ENCODE measurements at regions not wholly inside any gene's neighbourhood (a gene's known extent, or its start where the extent isn't known, plus 50 kb on each side); places are given as distances from the start of the nearest gene placed in this dataset.

- Histone ChIP-seq H3K9me3 (ENCODE audit: control insufficient read depth, insufficient read depth, low read length) (no peaks in the 10 kb centered on the region), H3K4me1 (ENCODE audit: control insufficient read depth, insufficient read depth, low read length) (no peaks in the 10 kb centered on the region), H3K36me3 (ENCODE audit: control insufficient read depth, insufficient read depth, low read length) (no peaks in the 10 kb centered on the region), H3K27ac (ENCODE audit: low read depth, low read length) (no peak overlapping the region), H3K27me3 (ENCODE audit: control insufficient read depth, insufficient read depth, low read length) (no peaks in the 10 kb centered on the region), H3K4me3 (ENCODE audit: low read depth, low read length) (no peak overlapping the region)
- no peak for DNase-seq (ENCODE audit: low read depth in 4 of 6, low spot score in 6 of 6)
- 85% methylated on average over 1 of the region's 3 CpGs for WGBS (ENCODE audit: insufficient coverage)
Measured at GRCh38 chr18:72648079-72648478, 103.9 kb upstream of the CBLN2 start.

GRCh38 chr18:72640557-72640956 lies 96.4 kb upstream of the CBLN2 start:
- H3K27me3 ChIP-seq (ENCODE audit: control insufficient read depth, insufficient read depth, low read length), result no peaks in the 10 kb centered on the region
- no peak for DNase-seq (ENCODE audit: low read depth in 4 of 6, low spot score in 6 of 6)
- no peak overlapping the region for H3K4me3 ChIP-seq (ENCODE audit: low read depth, low read length)
- no CpG with 5 or more reads among the region's 2 CpGs for WGBS (ENCODE audit: insufficient coverage)
- no peak overlapping the region for H3K27ac ChIP-seq (ENCODE audit: low read depth, low read length)
- no peaks in the 10 kb centered on the region for H3K9me3 ChIP-seq (ENCODE audit: control insufficient read depth, insufficient read depth, low read length)
- no peaks in the 10 kb centered on the region for H3K36me3 ChIP-seq (ENCODE audit: control insufficient read depth, insufficient read depth, low read length)
- no peaks in the 10 kb centered on the region for H3K4me1 ChIP-seq (ENCODE audit: control insufficient read depth, insufficient read depth, low read length)

- WGBS (ENCODE audit: insufficient coverage), result 83% methylated on average over 1 of the region's 3 CpGs
- Histone ChIP-seq H3K4me3 (ENCODE audit: low read depth, low read length) (no peak overlapping the region), H3K27me3 (ENCODE audit: control insufficient read depth, insufficient read depth, low read length) (no peaks in the 10 kb centered on the region), H3K4me1 (ENCODE audit: control insufficient read depth, insufficient read depth, low read length) (no peaks in the 10 kb centered on the region), H3K36me3 (ENCODE audit: control insufficient read depth, insufficient read depth, low read length) (no peaks in the 10 kb centered on the region), H3K9me3 (ENCODE audit: control insufficient read depth, insufficient read depth, low read length) (no peaks in the 10 kb centered on the region), H3K27ac (ENCODE audit: low read depth, low read length) (no peak overlapping the region)
- peak in 2 of 6 donors; percentile 11 to 77 for DNase-seq (ENCODE audit: low read depth in 4 of 6, low spot score in 6 of 6)
Measured at GRCh38 chr18:72638376-72638775, 94.2 kb upstream of the CBLN2 start.

- H3K27me3 ChIP-seq (ENCODE audit: control insufficient read depth, insufficient read depth, low read length), result no peaks in the 10 kb centered on the region
- H3K27ac ChIP-seq (ENCODE audit: low read depth, low read length), result no peak overlapping the region
- no peaks in the 10 kb centered on the region for H3K36me3 ChIP-seq (ENCODE audit: control insufficient read depth, insufficient read depth, low read length)
- H3K4me1 ChIP-seq (ENCODE audit: control insufficient read depth, insufficient read depth, low read length), result no peaks in the 10 kb centered on the region
- no peak overlapping the region for H3K4me3 ChIP-seq (ENCODE audit: low read depth, low read length)
- no peaks in the 10 kb centered on the region for H3K9me3 ChIP-seq (ENCODE audit: control insufficient read depth, insufficient read depth, low read length)
- WGBS (ENCODE audit: insufficient coverage), result 88% methylated on average over 9 of the region's 10 CpGs
- DNase-seq (ENCODE audit: low read depth in 4 of 6, low spot score in 6 of 6), result peak in 1 of 6 donors; percentile 71
Measured at GRCh38 chr18:72637721-72638120, 93.6 kb upstream of the CBLN2 start.

GRCh38 chr18:72637299-72637698 lies 93.2 kb upstream of the CBLN2 start:
- Histone ChIP-seq H3K4me3 (ENCODE audit: low read depth, low read length) (no peak overlapping the region), H3K36me3 (ENCODE audit: control insufficient read depth, insufficient read depth, low read length) (no peaks in the 10 kb centered on the region), H3K9me3 (ENCODE audit: control insufficient read depth, insufficient read depth, low read length) (no peaks in the 10 kb centered on the region), H3K27ac (ENCODE audit: low read depth, low read length) (no peak overlapping the region), H3K4me1 (ENCODE audit: control insufficient read depth, insufficient read depth, low read length) (no peaks in the 10 kb centered on the region), H3K27me3 (ENCODE audit: control insufficient read depth, insufficient read depth, low read length) (no peaks in the 10 kb centered on the region)
- WGBS (ENCODE audit: insufficient coverage), result 76% methylated on average over 2 of the region's 6 CpGs
- peak in 2 of 6 donors; percentile 11 to 89 for DNase-seq (ENCODE audit: low read depth in 4 of 6, low spot score in 6 of 6)

GRCh38 chr18:72636611-72637010 lies 92.5 kb upstream of the CBLN2 start:
- H3K9me3 ChIP-seq (ENCODE audit: control insufficient read depth, insufficient read depth, low read length), result no peaks in the 10 kb centered on the region
- H3K4me3 ChIP-seq (ENCODE audit: low read depth, low read length), result no peak overlapping the region
- DNase-seq (ENCODE audit: low read depth in 4 of 6, low spot score in 6 of 6), result peak in 1 of 6 donors; percentile 66
- H3K27me3 ChIP-seq (ENCODE audit: control insufficient read depth, insufficient read depth, low read length), result no peaks in the 10 kb centered on the region
- no peak overlapping the region for H3K27ac ChIP-seq (ENCODE audit: low read depth, low read length)
- no peaks in the 10 kb centered on the region for H3K36me3 ChIP-seq (ENCODE audit: control insufficient read depth, insufficient read depth, low read length)
- no peaks in the 10 kb centered on the region for H3K4me1 ChIP-seq (ENCODE audit: control insufficient read depth, insufficient read depth, low read length)

- no peaks in the 10 kb centered on the region for H3K36me3 ChIP-seq (ENCODE audit: control insufficient read depth, insufficient read depth, low read length)
- no peak overlapping the region for H3K27ac ChIP-seq (ENCODE audit: low read depth, low read length)
- no peaks in the 10 kb centered on the region for H3K9me3 ChIP-seq (ENCODE audit: control insufficient read depth, insufficient read depth, low read length)
- peak in 1 of 6 donors; percentile 25 for DNase-seq (ENCODE audit: low read depth in 4 of 6, low spot score in 6 of 6)
- H3K27me3 ChIP-seq (ENCODE audit: control insufficient read depth, insufficient read depth, low read length), result no peaks in the 10 kb centered on the region
- H3K4me3 ChIP-seq (ENCODE audit: low read depth, low read length), result no peak overlapping the region
- WGBS (ENCODE audit: insufficient coverage), result no CpG with 5 or more reads among the region's 2 CpGs
- H3K4me1 ChIP-seq (ENCODE audit: control insufficient read depth, insufficient read depth, low read length), result no peaks in the 10 kb centered on the region
Measured at GRCh38 chr18:72634500-72634899, 90.4 kb upstream of the CBLN2 start.

GRCh38 chr18:72630991-72631390 lies 86.8 kb upstream of the CBLN2 start:
- peak in 2 of 6 donors; percentile 62 to 81 for DNase-seq (ENCODE audit: low read depth in 4 of 6, low spot score in 6 of 6)
- H3K27me3 ChIP-seq (ENCODE audit: control insufficient read depth, insufficient read depth, low read length), result no peaks in the 10 kb centered on the region
- WGBS (ENCODE audit: insufficient coverage), result no CpG with 5 or more reads among the region's 5 CpGs
- no peaks in the 10 kb centered on the region for H3K36me3 ChIP-seq (ENCODE audit: control insufficient read depth, insufficient read depth, low read length)
- no peak overlapping the region for H3K4me3 ChIP-seq (ENCODE audit: low read depth, low read length)
- no peaks in the 10 kb centered on the region for H3K9me3 ChIP-seq (ENCODE audit: control insufficient read depth, insufficient read depth, low read length)
- H3K27ac ChIP-seq (ENCODE audit: low read depth, low read length), result no peak overlapping the region
- no peaks in the 10 kb centered on the region for H3K4me1 ChIP-seq (ENCODE audit: control insufficient read depth, insufficient read depth, low read length)

GRCh38 chr18:72623444-72623843 lies 79.3 kb upstream of the CBLN2 start:
- no peaks in the 10 kb centered on the region for H3K4me1 ChIP-seq (ENCODE audit: control insufficient read depth, insufficient read depth, low read length)
- H3K27ac ChIP-seq (ENCODE audit: low read depth, low read length), result no peak overlapping the region
- no peak for DNase-seq (ENCODE audit: low read depth in 4 of 6, low spot score in 6 of 6)
- H3K9me3 ChIP-seq (ENCODE audit: control insufficient read depth, insufficient read depth, low read length), result no peaks in the 10 kb centered on the region
- no peaks in the 10 kb centered on the region for H3K27me3 ChIP-seq (ENCODE audit: control insufficient read depth, insufficient read depth, low read length)
- 69% methylated on average over 3 of the region's 4 CpGs for WGBS (ENCODE audit: insufficient coverage)
- no peaks in the 10 kb centered on the region for H3K36me3 ChIP-seq (ENCODE audit: control insufficient read depth, insufficient read depth, low read length)
- no peak overlapping the region for H3K4me3 ChIP-seq (ENCODE audit: low read depth, low read length)

GRCh38 chr18:72613534-72613930 lies 69.4 kb upstream of the CBLN2 start:
- H3K4me3 ChIP-seq (ENCODE audit: low read depth, low read length), result no peak overlapping the region
- peak in 1 of 6 donors; percentile 65 for DNase-seq (ENCODE audit: low read depth in 4 of 6, low spot score in 6 of 6)
- no peaks in the 10 kb centered on the region for H3K4me1 ChIP-seq (ENCODE audit: control insufficient read depth, insufficient read depth, low read length)
- H3K27ac ChIP-seq (ENCODE audit: low read depth, low read length), result no peak overlapping the region
- no peaks in the 10 kb centered on the region for H3K27me3 ChIP-seq (ENCODE audit: control insufficient read depth, insufficient read depth, low read length)
- H3K36me3 ChIP-seq (ENCODE audit: control insufficient read depth, insufficient read depth, low read length), result no peaks in the 10 kb centered on the region
- 14% methylated on average over 1 of the region's 4 CpGs for WGBS (ENCODE audit: insufficient coverage)
- no peaks in the 10 kb centered on the region for H3K9me3 ChIP-seq (ENCODE audit: control insufficient read depth, insufficient read depth, low read length)
